ENCODE measurements at regions not wholly inside any gene's neighbourhood (a gene's known extent, or its start where the extent isn't known, plus 50 kb on each side); places are given as distances from the start of the nearest gene placed in this dataset.

DNA sequence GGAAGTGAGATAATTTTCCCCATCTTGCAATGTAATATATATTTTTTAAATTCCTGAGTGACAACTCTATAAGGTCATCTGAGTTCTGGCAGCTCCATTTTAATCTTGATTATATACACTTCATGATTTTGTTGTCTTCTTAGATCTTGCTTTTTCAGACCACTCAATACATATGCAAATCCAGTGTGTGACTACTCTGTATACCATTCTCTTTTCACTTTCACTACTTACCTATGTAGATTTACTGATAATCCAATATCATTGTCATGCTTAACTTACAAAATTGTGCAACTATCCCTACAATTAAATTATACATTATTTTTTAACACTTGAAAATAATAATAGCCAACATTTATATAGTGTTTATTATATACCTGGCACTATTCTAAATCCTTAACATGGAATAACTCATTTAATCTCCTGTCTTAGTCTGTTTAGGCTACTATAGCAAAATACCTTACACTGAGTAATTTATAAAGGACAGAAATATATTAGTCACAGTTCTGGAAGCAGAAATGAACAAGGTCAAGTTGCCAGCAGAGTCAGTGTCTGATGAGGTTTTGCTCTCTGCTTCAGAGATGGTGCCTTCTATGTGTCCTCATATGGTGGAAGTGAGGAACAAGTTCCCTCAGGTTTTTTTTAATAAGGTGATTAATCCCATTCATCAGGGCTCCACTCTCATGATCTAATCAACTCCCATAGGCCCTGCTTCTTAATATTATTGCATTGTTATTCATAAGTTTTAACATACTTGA, 338.5 kb downstream of the TUSC7 start (continued):
- no peak for TF ChIP-seq FOXK1 (CRISPR knock-in tag; IDR thresholded peaks at IDR 0.05; ENCODE audit: borderline replicate concordance)
- no peak for TF ChIP-seq HDAC3 (IDR thresholded peaks at IDR 0.05; ENCODE audit: borderline replicate concordance, partially characterized antibody)
- no peak for TF ChIP-seq PML (IDR thresholded peaks at IDR 0.05; ENCODE audit: low read length)
- TF ChIP-seq NEUROD1 (IDR thresholded peaks at IDR 0.05; ENCODE audit: borderline replicate concordance, low read depth, low read length, partially characterized antibody): no peak
- no peak for TF ChIP-seq ZNF507 (tag; conservative IDR thresholded peaks at IDR 0.05)
- no peak for TF ChIP-seq ETV5 (CRISPR knock-in tag; IDR thresholded peaks at IDR 0.05; ENCODE audit: low read depth)
- TF ChIP-seq, protein P1, sequence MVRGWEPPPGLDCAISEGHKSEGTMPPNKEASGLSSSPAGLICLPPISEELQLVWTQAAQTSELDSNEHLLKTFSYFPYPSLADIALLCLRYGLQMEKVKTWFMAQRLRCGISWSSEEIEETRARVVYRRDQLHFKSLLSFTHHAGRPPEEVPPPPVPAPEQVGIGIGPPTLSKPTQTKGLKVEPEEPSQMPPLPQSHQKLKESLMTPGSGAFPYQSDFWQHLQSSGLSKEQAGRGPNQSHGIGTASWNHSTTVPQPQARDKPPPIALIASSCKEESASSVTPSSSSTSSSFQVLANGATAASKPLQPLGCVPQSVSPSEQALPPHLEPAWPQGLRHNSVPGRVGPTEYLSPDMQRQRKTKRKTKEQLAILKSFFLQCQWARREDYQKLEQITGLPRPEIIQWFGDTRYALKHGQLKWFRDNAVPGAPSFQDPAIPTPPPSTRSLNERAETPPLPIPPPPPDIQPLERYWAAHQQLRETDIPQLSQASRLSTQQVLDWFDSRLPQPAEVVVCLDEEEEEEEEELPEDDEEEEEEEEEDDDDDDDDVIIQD (CRISPR knock-in tag; IDR thresholded peaks at IDR 0.05): no peak
- no peak for TF ChIP-seq SMARCC2 (IDR thresholded peaks at IDR 0.05; ENCODE audit: low read depth)
- TF ChIP-seq RNF219 (CRISPR knock-in tag; IDR thresholded peaks at IDR 0.05): no peak
- TF ChIP-seq NFYB (IDR thresholded peaks at IDR 0.05; ENCODE audit: extremely low read depth, insufficient read length): no peak

All from K562 (cell line).